C4-2B (cell line): ENCODE measurements at regions not wholly inside any gene's neighbourhood (a gene's known extent, or its start where the extent isn't known, plus 50 kb on each side); places are given as distances from the start of the nearest gene placed in this dataset.

Experiments
- ZFX ChIP-seq: fragments of 450-650 bp; IDR thresholded peaks from 2 replicates; pipeline ENCODE4 v1.6.1; 2017
- TF ChIP-seq, protein P1 (sequence below): fragments of 450-650 bp; conservative IDR thresholded peaks from 2 replicates; pipeline ENCODE4 v1.5.1; 2017; ENCODE audit warnings: mild to moderate bottlenecking

DNA sequence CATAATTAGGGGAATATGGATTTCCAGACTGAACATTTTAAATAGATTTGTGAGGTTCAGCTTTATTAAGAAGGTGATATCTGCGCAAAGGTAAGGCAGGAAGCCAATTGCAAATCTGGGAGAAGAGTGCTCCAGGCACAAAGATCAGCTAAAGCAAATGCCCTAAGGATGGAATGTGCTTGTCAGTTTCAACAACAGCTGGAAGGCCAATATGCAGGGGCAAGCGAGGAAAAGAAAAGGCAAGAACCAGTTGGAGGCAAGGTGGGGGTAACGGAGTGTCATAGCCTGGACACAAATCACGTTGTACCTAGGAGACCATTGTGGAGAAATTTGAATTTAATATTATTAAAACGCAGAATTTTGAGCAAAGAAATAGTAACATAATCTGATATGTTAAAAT is 1710.3 kb upstream of the PCDH7 start:
- TF ChIP-seq, protein P1, sequence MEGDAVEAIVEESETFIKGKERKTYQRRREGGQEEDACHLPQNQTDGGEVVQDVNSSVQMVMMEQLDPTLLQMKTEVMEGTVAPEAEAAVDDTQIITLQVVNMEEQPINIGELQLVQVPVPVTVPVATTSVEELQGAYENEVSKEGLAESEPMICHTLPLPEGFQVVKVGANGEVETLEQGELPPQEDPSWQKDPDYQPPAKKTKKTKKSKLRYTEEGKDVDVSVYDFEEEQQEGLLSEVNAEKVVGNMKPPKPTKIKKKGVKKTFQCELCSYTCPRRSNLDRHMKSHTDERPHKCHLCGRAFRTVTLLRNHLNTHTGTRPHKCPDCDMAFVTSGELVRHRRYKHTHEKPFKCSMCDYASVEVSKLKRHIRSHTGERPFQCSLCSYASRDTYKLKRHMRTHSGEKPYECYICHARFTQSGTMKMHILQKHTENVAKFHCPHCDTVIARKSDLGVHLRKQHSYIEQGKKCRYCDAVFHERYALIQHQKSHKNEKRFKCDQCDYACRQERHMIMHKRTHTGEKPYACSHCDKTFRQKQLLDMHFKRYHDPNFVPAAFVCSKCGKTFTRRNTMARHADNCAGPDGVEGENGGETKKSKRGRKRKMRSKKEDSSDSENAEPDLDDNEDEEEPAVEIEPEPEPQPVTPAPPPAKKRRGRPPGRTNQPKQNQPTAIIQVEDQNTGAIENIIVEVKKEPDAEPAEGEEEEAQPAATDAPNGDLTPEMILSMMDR: no peak
- TF ChIP-seq ZFX: no peak
